Ishikawa (cell line): ENCODE measurements at regions not wholly inside any gene's neighbourhood (a gene's known extent, or its start where the extent isn't known, plus 50 kb on each side); places are given as distances from the start of the nearest gene placed in this dataset.

Experiments used
- EGR1 ChIP-seq: IDR thresholded peaks from 2 replicates; pipeline ENCODE4 v1.6.1; 2012
- FOXM1 ChIP-seq: IDR thresholded peaks from 2 replicates; pipeline ENCODE4 v1.6.1; 2012; ENCODE audit warnings: low read depth, borderline replicate concordance
- REST ChIP-seq: IDR thresholded peaks from 2 replicates; pipeline ENCODE4 v1.6.1; 2012; ENCODE audit warnings: low read depth, mild to moderate bottlenecking
- TAF1 ChIP-seq: IDR thresholded peaks from 2 replicates; pipeline ENCODE4 v1.6.1; 2012; ENCODE audit warnings: low read depth, mild to moderate bottlenecking
- TEAD4 ChIP-seq: IDR thresholded peaks from 2 replicates; pipeline ENCODE4 v1.6.1; 2012
- ZBTB7A ChIP-seq: IDR thresholded peaks from 2 replicates; pipeline ENCODE4 v1.6.1; 2012; ENCODE audit warnings: low read depth

DNA sequence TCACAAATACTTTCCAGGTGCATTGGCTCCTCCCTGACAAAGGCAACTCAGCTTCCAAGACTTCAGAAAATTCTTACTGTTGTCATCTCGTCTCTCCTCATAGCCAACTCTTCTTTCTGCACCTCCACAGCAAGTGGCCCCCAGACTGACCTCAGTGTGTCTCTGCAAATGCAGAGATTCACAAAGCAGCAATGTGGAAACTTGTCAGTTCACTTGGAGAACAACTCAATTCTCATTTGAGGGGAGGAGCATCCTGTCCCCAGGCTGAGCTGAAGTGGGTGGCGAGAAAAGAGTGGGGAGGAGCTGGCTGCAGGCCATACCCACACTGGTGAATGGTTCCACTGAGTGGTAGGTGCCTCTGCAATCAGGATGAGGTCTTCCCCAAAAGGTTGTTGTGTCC, 248.7 kb upstream of the IL12A start:
- no peak for TF ChIP-seq REST
- no peak for TF ChIP-seq FOXM1
- no peak for TF ChIP-seq TAF1
- no peak for TF ChIP-seq TEAD4
- no peak for TF ChIP-seq ZBTB7A
- TF ChIP-seq EGR1, result no peak
